HG02885 (cell line): ENCODE measurements at regions not wholly inside any gene's neighbourhood (a gene's known extent, or its start where the extent isn't known, plus 50 kb on each side); places are given as distances from the start of the nearest gene placed in this dataset.

Source experiments
- ATAC-seq: cut with Tn5 transposase; IDR thresholded peaks from one replicate; pipeline ENCODE4 v1.9.1; 2021; ENCODE audit warnings: mild to moderate bottlenecking; ENCODE audit not compliant: unreplicated experiment, poor library complexity

- no peak for ATAC-seq
Measured at GRCh38 chr3:72476139-72476483, 372.1 kb downstream of the SHQ1 start.

- ATAC-seq: no peak
Measured at GRCh38 chr3:72475258-72476138, 372.7 kb downstream of the SHQ1 start.

- no peak for ATAC-seq
Measured at GRCh38 chr3:72474775-72475174, 373.5 kb downstream of the SHQ1 start.

GRCh38 chr3:72473156-72473555, 375.1 kb downstream of the SHQ1 start:
- peak; percentile 86 for ATAC-seq

- no peak for ATAC-seq
Measured at GRCh38 chr3:72470904-72471417, 377.3 kb downstream of the SHQ1 start.

- no peak for ATAC-seq
Measured at GRCh38 chr3:72465853-72466252, 382.4 kb downstream of the SHQ1 start.

- no peak for ATAC-seq
Measured at GRCh38 chr3:72463083-72463482, 385.2 kb downstream of the SHQ1 start.

- ATAC-seq: no peak
Measured at GRCh38 chr3:72462595-72463011, 385.6 kb downstream of the SHQ1 start.

GRCh38 chr3:72461787-72462186, 386.5 kb downstream of the SHQ1 start:
- no peak for ATAC-seq

- ATAC-seq: no peak
Measured at GRCh38 chr3:72460205-72461174, 387.8 kb downstream of the SHQ1 start.

GRCh38 chr3:72459588-72459987, 388.7 kb downstream of the SHQ1 start:
- no peak for ATAC-seq

- no peak for ATAC-seq
Measured at GRCh38 chr3:72458375-72458774, 389.9 kb downstream of the SHQ1 start.

- no peak for ATAC-seq
Measured at GRCh38 chr3:72454441-72454840, 393.8 kb downstream of the SHQ1 start.

- no peak for ATAC-seq
Measured at GRCh38 chr3:72453706-72454105, 394.5 kb downstream of the SHQ1 start.

GRCh38 chr3:72452745-72453144, 395.5 kb downstream of the SHQ1 start:
- no peak for ATAC-seq

GRCh38 chr3:72451841-72452240, 396.4 kb downstream of the SHQ1 start:
- no peak for ATAC-seq

GRCh38 chr3:72449551-72449950, 398.7 kb downstream of the SHQ1 start:
- no peak for ATAC-seq

- no peak for ATAC-seq
Measured at GRCh38 chr3:72448858-72449257, 399.4 kb downstream of the SHQ1 start.

- no peak for ATAC-seq
Measured at GRCh38 chr3:72448375-72448823, 399.8 kb downstream of the SHQ1 start.

GRCh38 chr3:72447059-72447946, 400.9 kb downstream of the SHQ1 start:
- peak; percentile 91 for ATAC-seq
